Stimulated activated naive CD8-positive, alpha-beta T cell treated with anti-CD3 and anti-CD28 coated beads, Interleukin-15, amount 100 ng/mL, for 72 hours (primary cell): ENCODE measurements at regions not wholly inside any gene's neighbourhood (a gene's known extent, or its start where the extent isn't known, plus 50 kb on each side); places are given as distances from the start of the nearest gene placed in this dataset.
A peak's percentile ranks its signal among the peaks of the same experiment; 100 is the strongest.

ENCODE experiments used
- ATAC-seq: fragments of 150-1000 bp; cut with Tn5 transposase; 2 replicates; pipeline ENCODE4 v1.10.0; 2021; ENCODE audit warnings: mild to moderate bottlenecking, moderate library complexity
- DNase-seq, 2 donors: peaks; one replicate each; pipeline ENCODE4 v3.0.0; 2021 to 2022
- H3K27ac Mint-ChIP-seq, 2 donors: one replicate each; pipeline ENCODE4 v1.8.0; 2022; ENCODE audit warnings: mild to moderate bottlenecking in 2 of 2, mixed read lengths in 2 of 2, moderate library complexity in 2 of 2
- H3K27me3 Mint-ChIP-seq: one replicate; pipeline ENCODE4 v1.8.0; 2022; ENCODE audit warnings: mixed read lengths
- H3K4me1 Mint-ChIP-seq: one replicate; pipeline ENCODE4 v1.8.0; 2022; ENCODE audit warnings: mild to moderate bottlenecking, mixed read lengths
- H3K4me3 Mint-ChIP-seq, 2 donors: one replicate each; pipeline ENCODE4 v1.8.0; 2022; ENCODE audit warnings: mild to moderate bottlenecking in 2 of 2, mixed read lengths in 2 of 2, moderate library complexity in 1 of 2
- H3K9me3 Mint-ChIP-seq, 2 donors: one replicate each; pipeline ENCODE4 v1.8.0; 2022; ENCODE audit warnings: mixed read lengths in 2 of 2

DNA sequence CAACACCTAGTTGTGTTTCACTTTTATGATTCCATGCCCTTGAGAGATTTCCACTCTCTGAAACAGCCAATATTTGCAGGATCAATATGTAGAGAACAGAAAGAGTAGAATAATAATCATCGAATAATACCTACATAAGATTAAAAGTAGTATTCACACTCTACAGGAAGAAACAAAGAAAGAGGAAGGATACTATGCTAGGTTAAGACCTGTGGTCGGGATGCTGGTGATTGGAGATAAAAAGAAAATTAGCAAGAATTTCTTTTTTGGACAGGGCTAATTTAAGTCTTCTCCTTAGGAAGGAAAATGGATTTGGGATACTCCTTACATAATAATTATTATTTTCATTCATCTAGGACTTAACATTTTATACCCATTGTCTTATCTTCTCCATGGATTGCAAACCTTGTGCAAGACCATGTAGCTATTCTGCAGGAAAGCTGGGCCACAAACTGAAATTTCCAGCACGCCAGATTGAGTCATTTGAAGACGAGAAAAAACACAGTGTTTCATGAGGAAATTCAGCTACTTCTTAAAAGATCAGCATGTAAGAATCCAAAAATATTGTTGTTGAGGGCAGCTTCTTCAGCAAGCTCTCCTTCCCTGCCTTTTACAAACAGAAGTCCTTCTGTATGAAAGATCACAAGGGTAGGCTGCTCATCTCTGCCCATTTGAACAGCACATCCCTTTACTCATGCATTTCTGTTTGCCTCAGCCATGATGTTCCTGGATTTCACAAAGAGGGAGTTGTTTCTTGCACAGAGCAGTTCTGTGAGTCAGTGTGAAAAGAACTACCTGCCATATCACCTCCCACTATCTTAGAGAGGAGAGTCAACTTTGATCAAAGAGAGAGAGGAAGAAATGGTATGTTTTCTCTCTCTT is 90.7 kb downstream of the FAM76B start:
- H3K4me3 Mint-ChIP-seq = peak overlapping the region; percentile 68 to 71
- no peak for DNase-seq
- ATAC-seq = no peak
- peaks cover 69% of the 10 kb centered on the region for H3K4me1 Mint-ChIP-seq
- H3K27me3 Mint-ChIP-seq = no peaks in the 10 kb centered on the region
- H3K9me3 Mint-ChIP-seq = peaks cover 0 to 9% of the 10 kb centered on the region in 2 donors
- H3K27ac Mint-ChIP-seq = peak overlapping the region; percentile 51 to 95

GRCh38 chr11:95697614-95698408 is 91.8 kb downstream of the FAM76B start:
- Mint-ChIP-seq H3K4me3 (peak overlapping the region in 1 of 2 donors; percentile 57), H3K9me3 (peaks cover 0 to 9% of the 10 kb centered on the region in 2 donors), H3K4me1 (peaks cover 69% of the 10 kb centered on the region), H3K27me3 (no peaks in the 10 kb centered on the region), H3K27ac (peak overlapping the region; percentile 55 to 87)
- DNase-seq (no peak), ATAC-seq (no peak)

- Mint-ChIP-seq H3K4me1 (peaks cover 54% of the 10 kb centered on the region), H3K4me3 (no peak overlapping the region), H3K27me3 (no peaks in the 10 kb centered on the region), H3K27ac (peak overlapping the region in 1 of 2 donors; percentile 50), H3K9me3 (peaks cover 0 to 9% of the 10 kb centered on the region in 2 donors)
- ATAC-seq (no peak), DNase-seq (no peak)
Measured at GRCh38 chr11:95695181-95695580, 94.4 kb downstream of the FAM76B start.

DNA sequence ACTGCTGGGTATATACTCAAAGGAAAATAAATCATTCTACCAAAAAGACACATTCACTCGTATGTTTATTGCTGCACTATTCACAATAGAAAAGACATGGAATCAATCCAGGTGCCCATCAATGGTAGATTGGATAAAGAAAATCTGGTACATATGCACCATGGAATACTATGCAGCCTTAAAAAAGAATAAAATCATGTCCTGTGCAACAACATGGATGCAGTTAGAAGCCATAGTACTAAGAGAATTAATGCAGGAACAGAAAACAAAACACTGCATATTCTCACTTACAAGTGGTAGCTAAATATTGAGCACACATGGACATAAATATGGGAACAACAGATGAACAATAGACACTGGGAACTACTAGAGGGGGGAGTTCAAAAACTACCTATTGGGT is 96.3 kb downstream of the FAM76B start:
- Mint-ChIP-seq H3K9me3 (peaks cover 0 to 9% of the 10 kb centered on the region in 2 donors), H3K4me3 (no peak overlapping the region), H3K27ac (no peak overlapping the region), H3K4me1 (peaks cover 38% of the 10 kb centered on the region), H3K27me3 (no peaks in the 10 kb centered on the region)
- no peak for DNase-seq
- ATAC-seq = no peak

DNA sequence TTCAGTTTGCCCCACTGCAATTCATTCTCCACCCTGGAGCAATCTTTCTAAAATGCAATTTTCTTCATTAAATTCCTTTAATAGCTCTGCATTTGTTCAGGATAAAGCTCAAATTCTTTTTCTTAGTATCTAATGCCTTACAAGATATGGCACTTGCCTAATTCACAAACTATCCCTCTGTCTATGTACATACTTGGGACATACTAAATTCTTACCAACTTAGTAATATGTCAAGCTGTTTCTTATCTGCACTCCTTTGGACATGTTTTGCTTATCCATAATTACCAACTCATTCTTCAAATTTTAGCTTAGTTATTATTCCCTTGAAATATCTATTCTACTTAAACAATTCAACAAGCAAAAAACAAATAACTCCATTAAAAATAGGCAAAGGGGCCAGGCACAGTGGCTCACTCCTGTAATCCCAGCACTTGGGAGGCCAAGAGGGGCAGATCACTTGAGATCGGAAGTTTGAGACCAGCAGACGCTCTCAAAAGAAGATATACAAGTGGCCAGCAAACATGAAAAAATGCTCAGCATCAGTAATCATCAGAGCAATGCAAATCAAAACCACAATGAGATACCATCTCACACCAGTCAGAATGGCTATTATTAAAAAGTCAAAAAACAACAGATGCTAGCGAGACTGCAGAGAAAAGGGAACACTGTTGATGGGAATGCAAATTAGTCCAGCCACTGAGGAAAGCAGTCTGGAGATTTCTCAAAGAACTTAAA is 96.9 kb downstream of the FAM76B start:
- peaks cover 0 to 9% of the 10 kb centered on the region in 2 donors for H3K9me3 Mint-ChIP-seq
- no peaks in the 10 kb centered on the region for H3K27me3 Mint-ChIP-seq
- no peak overlapping the region for H3K27ac Mint-ChIP-seq
- no peak for DNase-seq
- no peak for ATAC-seq
- no peak overlapping the region for H3K4me3 Mint-ChIP-seq
- peaks cover 32% of the 10 kb centered on the region for H3K4me1 Mint-ChIP-seq

GRCh38 chr11:95690100-95690499 is 99.5 kb downstream of the FAM76B start:
- Mint-ChIP-seq H3K9me3 (peaks cover 0 to 4% of the 10 kb centered on the region in 2 donors), H3K27ac (no peak overlapping the region), H3K4me3 (no peak overlapping the region), H3K27me3 (no peaks in the 10 kb centered on the region), H3K4me1 (peaks cover 29% of the 10 kb centered on the region)
- no peak for ATAC-seq
- no peak for DNase-seq

DNA sequence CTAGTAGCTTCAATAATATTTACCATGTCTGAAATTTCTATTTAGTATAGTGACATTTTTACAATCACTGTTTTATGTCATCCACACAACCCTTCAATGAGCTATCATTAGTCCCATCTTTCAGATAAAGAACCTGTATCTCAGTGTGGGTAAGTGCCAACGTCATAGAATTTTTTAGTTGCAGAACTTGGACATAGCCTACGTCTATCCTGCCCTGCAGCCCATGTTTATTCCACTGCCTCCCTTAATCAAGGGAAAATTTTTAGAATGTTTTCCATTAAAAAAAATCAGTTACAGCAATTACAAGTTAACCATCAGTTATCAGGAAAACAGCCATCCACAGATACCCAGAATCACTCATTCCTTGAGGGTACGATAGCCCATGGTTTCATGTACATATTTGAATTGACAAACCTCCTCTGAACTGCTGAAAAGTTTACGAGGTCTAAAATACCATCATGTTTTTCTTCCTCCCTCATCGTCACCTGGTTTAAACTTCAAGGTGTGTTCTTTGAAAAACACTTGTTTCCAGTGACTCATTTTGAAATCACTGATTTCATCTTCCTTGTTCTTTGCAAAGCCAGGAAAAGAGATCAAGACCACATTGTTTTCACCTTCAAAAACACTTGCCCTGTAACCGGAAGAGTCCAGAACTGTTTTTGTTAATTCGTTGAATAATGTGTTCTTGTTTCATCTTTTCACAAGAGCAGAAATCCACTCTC is 100.9 kb downstream of the FAM76B start:
- H3K27ac Mint-ChIP-seq = no peak overlapping the region
- peak; percentile 86 for ATAC-seq
- no peaks in the 10 kb centered on the region for H3K27me3 Mint-ChIP-seq
- H3K4me1 Mint-ChIP-seq = peaks cover 35% of the 10 kb centered on the region
- DNase-seq = no peak
- H3K9me3 Mint-ChIP-seq = peaks cover 0 to 5% of the 10 kb centered on the region in 2 donors
- no peak overlapping the region for H3K4me3 Mint-ChIP-seq

DNA sequence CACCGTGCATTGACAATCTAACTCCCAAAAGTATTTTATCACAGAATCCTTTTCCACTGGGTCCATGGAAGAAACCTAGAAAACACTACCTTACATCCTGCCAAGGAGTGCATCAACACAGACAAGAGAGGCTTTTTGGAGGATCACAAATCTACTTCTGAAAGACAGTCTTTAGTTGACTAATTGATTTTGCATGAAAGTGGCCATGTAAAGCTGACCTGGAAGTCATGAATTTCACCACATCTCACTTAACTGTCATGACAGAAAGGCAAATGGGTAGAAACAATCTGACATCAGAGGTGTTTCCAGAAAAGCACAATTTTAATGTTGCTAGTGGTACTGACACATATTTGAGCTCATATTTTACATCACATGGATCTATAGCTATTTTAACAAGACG is 101.6 kb downstream of the FAM76B start:
- DNase-seq = no peak
- H3K4me1 Mint-ChIP-seq = peaks cover 42% of the 10 kb centered on the region
- no peak overlapping the region for H3K27ac Mint-ChIP-seq
- H3K9me3 Mint-ChIP-seq = peaks cover 0 to 5% of the 10 kb centered on the region in 2 donors
- ATAC-seq = peak; percentile 29
- no peak overlapping the region for H3K4me3 Mint-ChIP-seq
- no peaks in the 10 kb centered on the region for H3K27me3 Mint-ChIP-seq

DNA sequence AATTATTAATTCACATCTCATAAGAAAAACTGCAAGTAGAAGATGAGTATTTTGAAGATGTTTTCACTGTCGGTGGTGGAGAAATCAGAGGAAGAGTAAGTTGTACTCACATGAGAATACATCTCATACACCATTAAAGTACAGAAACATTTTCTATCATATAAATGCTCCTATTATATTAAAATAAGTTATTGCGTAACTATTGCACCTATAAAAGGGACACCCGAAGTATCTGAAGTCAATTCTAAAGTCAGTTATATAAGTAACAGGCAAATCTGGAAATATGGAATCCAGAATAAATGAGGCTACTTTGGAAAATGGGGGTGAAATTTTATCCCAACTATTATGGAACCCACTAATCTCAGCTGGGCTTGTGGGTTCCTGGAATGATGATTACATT is 103.3 kb downstream of the FAM76B start:
- Mint-ChIP-seq H3K27ac (no peak overlapping the region), H3K9me3 (peaks cover 0 to 5% of the 10 kb centered on the region in 2 donors), H3K4me3 (no peak overlapping the region), H3K4me1 (peaks cover 59% of the 10 kb centered on the region), H3K27me3 (no peaks in the 10 kb centered on the region)
- ATAC-seq = no peak
- DNase-seq = no peak

GRCh38 chr11:95684701-95685100 is 104.9 kb downstream of the FAM76B start:
- H3K9me3 Mint-ChIP-seq = peaks cover 0 to 5% of the 10 kb centered on the region in 2 donors
- no peaks in the 10 kb centered on the region for H3K27me3 Mint-ChIP-seq
- DNase-seq (no peak), ATAC-seq (no peak)
- H3K4me1 Mint-ChIP-seq = peaks cover 75% of the 10 kb centered on the region
- peak overlapping the region; percentile 36 to 43 for H3K4me3 Mint-ChIP-seq
- no peak overlapping the region for H3K27ac Mint-ChIP-seq

DNA sequence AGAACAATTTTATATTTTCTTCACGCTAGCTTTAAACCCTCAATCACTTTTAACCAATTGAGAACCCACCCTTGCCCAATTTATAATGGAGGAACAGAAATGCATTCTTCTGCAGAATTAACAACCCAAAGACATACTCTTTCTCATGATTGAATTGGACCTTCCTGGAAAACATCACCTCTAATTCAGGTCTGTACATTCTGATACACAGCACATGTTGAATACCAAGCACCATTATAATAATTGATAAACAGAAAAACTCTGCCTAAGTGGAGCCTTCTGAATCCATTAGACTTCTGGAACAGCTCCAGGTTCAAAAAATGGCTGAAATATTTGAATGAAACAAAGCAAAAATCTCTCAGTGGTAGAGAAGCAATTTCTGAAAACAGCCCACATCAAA is 105.4 kb downstream of the FAM76B start:
- ATAC-seq = no peak
- DNase-seq = no peak
- H3K9me3 Mint-ChIP-seq = peaks cover 0 to 5% of the 10 kb centered on the region in 2 donors
- H3K4me3 Mint-ChIP-seq = peak overlapping the region; percentile 3 to 43
- no peaks in the 10 kb centered on the region for H3K27me3 Mint-ChIP-seq
- H3K4me1 Mint-ChIP-seq = peaks cover 80% of the 10 kb centered on the region
- H3K27ac Mint-ChIP-seq = no peak overlapping the region

GRCh38 chr11:95682552-95682951 is 107.0 kb downstream of the FAM76B start:
- ATAC-seq = peak; percentile 87
- Mint-ChIP-seq H3K4me3 (peak overlapping the region; percentile 76 to 77), H3K27ac (peak overlapping the region; percentile 71 to 91), H3K4me1 (peaks cover 94% of the 10 kb centered on the region), H3K9me3 (peaks cover 0 to 5% of the 10 kb centered on the region in 2 donors), H3K27me3 (no peaks in the 10 kb centered on the region)
- DNase-seq = peak in 1 of 2 donors; percentile 44

GRCh38 chr11:95680169-95680929 is 109.2 kb downstream of the FAM76B start:
- Mint-ChIP-seq H3K4me3 (peak overlapping the region; percentile 50 to 56), H3K27me3 (no peaks in the 10 kb centered on the region), H3K4me1 (peaks cover 98% of the 10 kb centered on the region), H3K9me3 (peaks cover 5 to 7% of the 10 kb centered on the region in 2 donors), H3K27ac (peak overlapping the region; percentile 78 to 81)
- DNase-seq (no peak), ATAC-seq (no peak)

DNA sequence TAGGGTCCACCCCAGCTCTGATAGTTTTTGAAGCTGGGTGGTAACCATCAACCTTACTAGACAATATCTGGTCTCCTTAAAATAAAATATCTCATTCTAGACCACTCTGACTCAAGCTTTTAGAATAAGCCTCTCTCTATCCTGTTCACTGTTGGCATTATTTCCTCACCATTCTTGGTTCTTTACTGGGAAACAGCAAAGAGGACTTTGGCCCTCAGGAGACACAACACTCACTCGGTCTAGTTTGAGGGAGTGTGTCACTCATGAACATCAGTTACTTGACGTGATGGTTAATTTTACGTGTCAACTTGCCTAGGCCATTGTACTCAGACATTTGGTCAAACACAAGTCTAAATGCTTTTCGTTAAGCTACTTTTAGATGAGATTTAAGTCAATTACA is 110.6 kb downstream of the FAM76B start:
- H3K4me3 Mint-ChIP-seq = no peak overlapping the region
- H3K4me1 Mint-ChIP-seq = peaks cover 98% of the 10 kb centered on the region
- ATAC-seq (no peak), DNase-seq (no peak)
- H3K27ac Mint-ChIP-seq = no peak overlapping the region
- peaks cover 0 to 7% of the 10 kb centered on the region in 2 donors for H3K9me3 Mint-ChIP-seq
- no peaks in the 10 kb centered on the region for H3K27me3 Mint-ChIP-seq
